DOHH2 (cell line): ENCODE measurements at regions not wholly inside any gene's neighbourhood (a gene's known extent, or its start where the extent isn't known, plus 50 kb on each side); places are given as distances from the start of the nearest gene placed in this dataset.

ENCODE experiments used
- CTCF ChIP-seq: fragments of 200-600 bp; sonication (generic); IDR thresholded peaks from one replicate; pipeline ENCODE4 v1.5.1; 2014; ENCODE audit warnings: antibody characterized with exemption, mild to moderate bottlenecking, low read depth, low read length; ENCODE audit not compliant: poor library complexity, severe bottlenecking
- EZH2phosphoT487 ChIP-seq: fragments of 200-600 bp; sonication (generic); IDR thresholded peaks from 2 replicates; pipeline ENCODE4 v1.6.1; 2017; ENCODE audit warnings: borderline replicate concordance, mild to moderate bottlenecking, antibody characterized with exemption, low read length, moderate library complexity, mixed read lengths

DNA sequence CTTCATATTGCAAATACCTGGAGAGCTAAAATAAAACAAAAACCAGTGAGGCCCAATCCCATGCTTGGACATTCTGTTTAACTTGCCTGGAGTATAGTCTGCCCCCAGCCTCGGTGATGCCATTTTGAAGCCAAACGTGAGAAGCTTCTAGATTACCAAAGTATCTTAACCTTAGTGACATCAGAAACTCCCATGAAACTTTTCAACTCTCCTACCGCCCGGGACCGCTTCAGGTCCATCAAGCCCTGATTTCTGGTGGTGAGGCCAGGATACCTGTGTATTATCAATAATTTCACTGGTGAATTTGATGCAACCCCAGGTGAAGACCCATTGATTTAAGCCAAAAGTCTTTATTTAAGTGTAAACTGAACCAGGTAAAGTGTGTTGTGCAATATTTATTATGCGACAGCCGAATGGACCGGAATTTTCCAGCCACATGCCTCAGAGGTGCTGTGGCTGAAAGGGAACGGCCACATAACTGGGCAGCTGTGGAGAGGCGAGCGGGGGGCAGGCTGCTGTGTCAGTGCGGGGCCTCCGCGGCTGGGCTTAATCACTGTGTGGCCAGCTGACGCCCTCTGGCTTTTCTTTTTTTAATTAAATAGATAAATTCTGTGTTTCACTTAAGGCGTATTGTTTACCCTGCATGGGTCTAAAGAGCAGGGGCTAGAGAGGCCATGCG lies 385.5 kb upstream of the B3GAT1 start:
- TF ChIP-seq CTCF (no peak), EZH2phosphoT487 (no peak)
